Suprapubic skin (tissue), 4 donors: ENCODE measurements at regions not wholly inside any gene's neighbourhood (a gene's known extent, or its start where the extent isn't known, plus 50 kb on each side); places are given as distances from the start of the nearest gene placed in this dataset.

Source experiments
- DNase-seq, 2 donors: peaks; one replicate each; pipeline ENCODE4 v3.0.0-alpha.2; 2019; ENCODE audit warnings: low spot score in 2 of 2
- H3K27ac ChIP-seq: fragments of 200-600 bp; sonication (generic); one replicate; pipeline ENCODE4 v1.5.1; 2019
- H3K27me3 ChIP-seq: fragments of 200-600 bp; sonication (generic); one replicate; pipeline ENCODE4 v1.5.1; 2019
- H3K36me3 ChIP-seq: fragments of 200-600 bp; sonication (generic); one replicate; pipeline ENCODE4 v1.5.1; 2019
- H3K4me1 ChIP-seq: fragments of 200-600 bp; sonication (generic); one replicate; pipeline ENCODE4 v1.5.1; 2019
- H3K4me3 ChIP-seq: fragments of 200-600 bp; sonication (generic); one replicate; pipeline ENCODE4 v1.5.1; 2019; ENCODE audit warnings: mild to moderate bottlenecking
- H3K9me3 ChIP-seq: fragments of 200-600 bp; sonication (generic); one replicate; pipeline ENCODE4 v1.5.1; 2019
- CTCF ChIP-seq, 2 donors: fragments of 200-600 bp in 1 of 2; fragments of 450-650 bp in 1 of 2; sonication (generic) in 1 of 2; IDR thresholded peaks; one replicate each; pipeline ENCODE4 v1.5.1; 2016 to 2019; ENCODE audit warnings: antibody characterized with exemption in 2 of 2, mild to moderate bottlenecking in 1 of 2, moderate library complexity in 1 of 2
- EP300 ChIP-seq: sonication (generic); formaldehyde crosslinking; IDR thresholded peaks from one replicate; pipeline ENCODE4 v1.6.1; 2017; ENCODE audit warnings: antibody characterized with exemption
- POLR2A ChIP-seq, 2 donors: fragments of 450-650 bp; IDR thresholded peaks; one replicate each; pipeline ENCODE4 v1.6.1; 2017; ENCODE audit warnings: antibody characterized with exemption in 2 of 2, mild to moderate bottlenecking in 2 of 2, moderate library complexity in 2 of 2
- POLR2AphosphoS5 ChIP-seq, 3 donors: sonication (generic); formaldehyde crosslinking; IDR thresholded peaks; one replicate each; pipeline ENCODE4 v1.6.1; 2017; ENCODE audit warnings: antibody characterized with exemption in 3 of 3
- WGBS: methylation state at CpG from one replicate; pipeline ENCODE4 v1.1.5; 2018; 5-methylcytosine and 5-hydroxymethylcytosine counted together

- 78% methylated on average over 8 of the region's 8 CpGs for WGBS
- TF ChIP-seq POLR2A (IDR thresholded peaks at IDR 0.05) (no peak), POLR2AphosphoS5 (IDR thresholded peaks at IDR 0.05) (no peak), EP300 (no peak), CTCF (IDR thresholded peaks at IDR 0.05) (no peak)
- DNase-seq: no peak
- H3K9me3 ChIP-seq: no peaks in the 10 kb centered on the region
- H3K27me3 ChIP-seq: no peaks in the 10 kb centered on the region
- peaks cover 18% of the 10 kb centered on the region for H3K4me1 ChIP-seq
- no peaks in the 10 kb centered on the region for H3K36me3 ChIP-seq
- H3K4me3 ChIP-seq: no peak overlapping the region
- no peak overlapping the region for H3K27ac ChIP-seq
These were observed 75.0 kb downstream of the PTPDC1 start for GRCh38 chr9:94159069-94159939.

GRCh38 chr9:94160594-94161501 lies 76.6 kb downstream of the PTPDC1 start:
- WGBS: 84% methylated on average over 11 of the region's 11 CpGs

GRCh38 chr9:94161673-94162072 lies 77.4 kb downstream of the PTPDC1 start:
- H3K4me1 ChIP-seq: peaks cover 18% of the 10 kb centered on the region
- H3K27ac ChIP-seq: no peak overlapping the region
- no peaks in the 10 kb centered on the region for H3K9me3 ChIP-seq
- no peaks in the 10 kb centered on the region for H3K27me3 ChIP-seq
- 87% methylated on average over 8 of the region's 8 CpGs for WGBS
- DNase-seq: no peak
- no peak overlapping the region for H3K4me3 ChIP-seq
- H3K36me3 ChIP-seq: no peaks in the 10 kb centered on the region
- TF ChIP-seq POLR2AphosphoS5 (IDR thresholded peaks at IDR 0.05) (no peak), CTCF (IDR thresholded peaks at IDR 0.05) (no peak)

More at GRCh38 chr9:94160594-94161501, 76.6 kb downstream of the PTPDC1 start:
- Histone ChIP-seq H3K27me3 (no peaks in the 10 kb centered on the region), H3K27ac (no peak overlapping the region), H3K4me1 (peaks cover 23% of the 10 kb centered on the region), H3K9me3 (no peaks in the 10 kb centered on the region), H3K36me3 (no peaks in the 10 kb centered on the region), H3K4me3 (no peak overlapping the region)
- TF ChIP-seq CTCF (IDR thresholded peaks at IDR 0.05) (no peak), POLR2A (IDR thresholded peaks at IDR 0.05) (no peak), POLR2AphosphoS5 (IDR thresholded peaks at IDR 0.05) (no peak), EP300 (no peak)
- DNase-seq: no peak

GRCh38 chr9:94164806-94165549 lies 80.7 kb downstream of the PTPDC1 start:
- H3K27ac ChIP-seq: peak overlapping the region; percentile 100
- DNase-seq: no peak
- H3K36me3 ChIP-seq: no peaks in the 10 kb centered on the region
- H3K4me1 ChIP-seq: peaks cover 28% of the 10 kb centered on the region
- H3K9me3 ChIP-seq: no peaks in the 10 kb centered on the region
- 48% methylated on average over 5 of the region's 5 CpGs for WGBS
- no peaks in the 10 kb centered on the region for H3K27me3 ChIP-seq
- TF ChIP-seq EP300 (no peak), POLR2AphosphoS5 (IDR thresholded peaks at IDR 0.05) (no peak), CTCF (IDR thresholded peaks at IDR 0.05) (no peak), POLR2A (IDR thresholded peaks at IDR 0.05) (no peak)
- peak overlapping the region; percentile 80 for H3K4me3 ChIP-seq
